ENCODE measurements at regions not wholly inside any gene's neighbourhood (a gene's known extent, or its start where the extent isn't known, plus 50 kb on each side); places are given as distances from the start of the nearest gene placed in this dataset.

DNA sequence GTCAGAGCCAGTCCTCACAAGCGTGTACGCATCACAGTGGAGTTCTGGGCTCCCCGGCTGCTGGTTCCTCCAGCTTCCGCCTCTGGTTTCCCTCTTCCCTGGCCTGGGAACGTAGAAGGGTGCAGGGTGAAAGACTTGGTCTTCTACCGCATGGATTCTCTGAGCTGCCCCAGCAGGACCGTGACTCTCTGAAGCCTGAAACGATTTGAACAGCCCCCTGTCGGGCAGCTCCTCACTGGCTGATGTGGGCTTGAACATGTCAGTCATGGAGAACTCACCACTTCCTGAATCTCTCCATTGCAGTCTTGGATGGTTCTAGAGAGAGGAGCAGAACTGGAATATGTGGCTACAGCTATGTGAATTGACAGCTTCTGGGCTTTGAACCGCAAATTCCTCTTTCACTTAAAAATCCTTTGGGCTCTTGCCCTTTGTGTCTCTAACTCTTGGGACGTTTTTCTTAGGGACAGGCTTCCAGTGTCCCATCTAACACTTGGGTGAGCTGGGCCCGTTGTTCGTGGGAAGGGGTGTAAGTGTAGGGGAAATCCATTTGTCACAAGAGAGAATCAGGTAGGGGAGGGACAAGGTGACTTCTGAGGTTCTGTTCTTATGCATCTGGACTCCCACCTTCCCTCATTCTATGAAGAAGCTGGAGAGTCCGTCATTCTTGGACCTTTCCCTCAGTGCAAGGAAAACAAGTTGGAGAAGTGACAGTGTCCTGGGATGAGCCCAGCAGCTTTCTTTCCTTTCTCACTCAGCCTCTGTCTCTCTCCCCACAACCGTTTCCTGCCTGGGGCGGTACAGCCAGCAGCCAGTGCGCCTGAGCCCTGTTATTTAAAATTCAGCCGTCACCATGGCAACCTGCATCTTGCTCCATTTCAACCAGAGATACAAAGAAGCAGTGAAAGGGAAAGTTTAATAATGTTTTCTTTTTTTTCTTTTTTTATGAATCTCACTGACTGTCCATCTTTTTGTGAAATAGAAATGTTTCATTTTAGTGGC, 84.7 kb downstream of the PTTG1 start:
- TF ChIP-seq, protein P1, sequence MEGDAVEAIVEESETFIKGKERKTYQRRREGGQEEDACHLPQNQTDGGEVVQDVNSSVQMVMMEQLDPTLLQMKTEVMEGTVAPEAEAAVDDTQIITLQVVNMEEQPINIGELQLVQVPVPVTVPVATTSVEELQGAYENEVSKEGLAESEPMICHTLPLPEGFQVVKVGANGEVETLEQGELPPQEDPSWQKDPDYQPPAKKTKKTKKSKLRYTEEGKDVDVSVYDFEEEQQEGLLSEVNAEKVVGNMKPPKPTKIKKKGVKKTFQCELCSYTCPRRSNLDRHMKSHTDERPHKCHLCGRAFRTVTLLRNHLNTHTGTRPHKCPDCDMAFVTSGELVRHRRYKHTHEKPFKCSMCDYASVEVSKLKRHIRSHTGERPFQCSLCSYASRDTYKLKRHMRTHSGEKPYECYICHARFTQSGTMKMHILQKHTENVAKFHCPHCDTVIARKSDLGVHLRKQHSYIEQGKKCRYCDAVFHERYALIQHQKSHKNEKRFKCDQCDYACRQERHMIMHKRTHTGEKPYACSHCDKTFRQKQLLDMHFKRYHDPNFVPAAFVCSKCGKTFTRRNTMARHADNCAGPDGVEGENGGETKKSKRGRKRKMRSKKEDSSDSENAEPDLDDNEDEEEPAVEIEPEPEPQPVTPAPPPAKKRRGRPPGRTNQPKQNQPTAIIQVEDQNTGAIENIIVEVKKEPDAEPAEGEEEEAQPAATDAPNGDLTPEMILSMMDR (conservative IDR thresholded peaks at IDR 0.05; ENCODE audit: low read depth, low read length) = no peak
- TF ChIP-seq RCOR1 (IDR thresholded peaks at IDR 0.05; ENCODE audit: insufficient replicate concordance, low read length) (no peak), ELK1 (IDR thresholded peaks at IDR 0.05; ENCODE audit: borderline replicate concordance, low read depth, low read length) (no peak), RFX5 (IDR thresholded peaks at IDR 0.05; ENCODE audit: low read depth, low read length) (no peak), RAD21 (IDR thresholded peaks at IDR 0.05; ENCODE audit: low read length) (no peak), MXI1 (IDR thresholded peaks at IDR 0.05; ENCODE audit: borderline replicate concordance, low read depth, low read length) (no peak), CHD1 (IDR thresholded peaks at IDR 0.05; ENCODE audit: low read depth, low read length) (no peak), FOS (IDR thresholded peaks at IDR 0.05; ENCODE audit: low read depth, low read length) (no peak), POLR2A (IDR thresholded peaks at IDR 0.05; ENCODE audit: low read depth, low read length) (no peak), MAFK (IDR thresholded peaks at IDR 0.05; ENCODE audit: low read depth, low read length) (no peak), NFE2L2 (IDR thresholded peaks at IDR 0.05; ENCODE audit: low read depth, low read length) (no peak), CEBPB (IDR thresholded peaks at IDR 0.05; ENCODE audit: low read depth, low read length) (no peak)
- TF ChIP-seq, protein P2, sequence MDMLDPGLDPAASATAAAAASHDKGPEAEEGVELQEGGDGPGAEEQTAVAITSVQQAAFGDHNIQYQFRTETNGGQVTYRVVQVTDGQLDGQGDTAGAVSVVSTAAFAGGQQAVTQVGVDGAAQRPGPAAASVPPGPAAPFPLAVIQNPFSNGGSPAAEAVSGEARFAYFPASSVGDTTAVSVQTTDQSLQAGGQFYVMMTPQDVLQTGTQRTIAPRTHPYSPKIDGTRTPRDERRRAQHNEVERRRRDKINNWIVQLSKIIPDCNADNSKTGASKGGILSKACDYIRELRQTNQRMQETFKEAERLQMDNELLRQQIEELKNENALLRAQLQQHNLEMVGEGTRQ (IDR thresholded peaks at IDR 0.05; ENCODE audit: low read depth, low read length) = no peak

Measured in IMR-90 (cell line).